Karpas-422 (cell line): ENCODE measurements at regions not wholly inside any gene's neighbourhood (a gene's known extent, or its start where the extent isn't known, plus 50 kb on each side); places are given as distances from the start of the nearest gene placed in this dataset.
A peak's percentile ranks its signal among the peaks of the same experiment; 100 is the strongest.

ENCODE experiments used
- DNase-seq: peaks from one replicate; pipeline ENCODE4 v3.0.0-alpha.2; 2015
- H2AFZ ChIP-seq: fragments of 200-600 bp; sonication (generic); 2 replicates; pipeline ENCODE4 v1.6.1; 2014; ENCODE audit warnings: antibody characterized with exemption, low read length, mixed read lengths
- H3K27ac ChIP-seq: fragments of 200-600 bp; sonication (generic); 2 replicates; pipeline ENCODE4 v1.5.1; 2014; ENCODE audit warnings: mild to moderate bottlenecking, low read length, moderate library complexity
- H3K27me3 ChIP-seq: fragments of 200-600 bp; sonication (generic); 2 replicates; pipeline ENCODE4 v1.6.1; 2014; ENCODE audit warnings: low read length, mixed read lengths
- H3K36me3 ChIP-seq: fragments of 200-600 bp; sonication (generic); 2 replicates; pipeline ENCODE4 v1.6.1; 2014; ENCODE audit warnings: low read length, mixed read lengths; ENCODE audit not compliant: insufficient read depth
- H3K4me1 ChIP-seq: fragments of 200-600 bp; sonication (generic); 2 replicates; pipeline ENCODE4 v1.6.1; 2014; ENCODE audit warnings: mild to moderate bottlenecking, low read length, mixed read lengths
- H3K4me2 ChIP-seq: fragments of 200-600 bp; sonication (generic); 2 replicates; pipeline ENCODE4 v1.6.1; 2014; ENCODE audit warnings: low read length, low read depth, mild to moderate bottlenecking; ENCODE audit not compliant: poor library complexity, severe bottlenecking
- H3K4me3 ChIP-seq: fragments of 200-600 bp; sonication (generic); 2 replicates; pipeline ENCODE4 v1.5.1; 2014; ENCODE audit warnings: mild to moderate bottlenecking, antibody characterized with exemption, low read length, mixed read lengths
- H3K79me2 ChIP-seq: fragments of 200-600 bp; sonication (generic); 2 replicates; pipeline ENCODE4 v1.6.1; 2014; ENCODE audit warnings: mild to moderate bottlenecking, low read length, mixed read lengths
- H3K9ac ChIP-seq: fragments of 200-600 bp; sonication (generic); 2 replicates; pipeline ENCODE4 v1.6.0; 2014; ENCODE audit warnings: low read length
- H3K9me2 ChIP-seq: fragments of 200-600 bp; sonication (generic), shearing (Covaris generic); replicated peaks from 2 replicates; pipeline ENCODE4 v1.6.0; 2014; ENCODE audit warnings: mild to moderate bottlenecking, low read length, moderate library complexity; ENCODE audit not compliant: insufficient read depth
- H3K9me3 ChIP-seq: fragments of 300-700, 200-600 bp; sonication (generic); 2 replicates; pipeline ENCODE4 v1.6.1; 2014; ENCODE audit warnings: low read length, mixed read lengths
- H4K20me1 ChIP-seq: fragments of 200-600 bp; sonication (generic); 2 replicates; pipeline ENCODE4 v1.6.1; 2014; ENCODE audit warnings: mild to moderate bottlenecking, antibody characterized with exemption, low read length, low read depth; ENCODE audit not compliant: insufficient read depth

DNA sequence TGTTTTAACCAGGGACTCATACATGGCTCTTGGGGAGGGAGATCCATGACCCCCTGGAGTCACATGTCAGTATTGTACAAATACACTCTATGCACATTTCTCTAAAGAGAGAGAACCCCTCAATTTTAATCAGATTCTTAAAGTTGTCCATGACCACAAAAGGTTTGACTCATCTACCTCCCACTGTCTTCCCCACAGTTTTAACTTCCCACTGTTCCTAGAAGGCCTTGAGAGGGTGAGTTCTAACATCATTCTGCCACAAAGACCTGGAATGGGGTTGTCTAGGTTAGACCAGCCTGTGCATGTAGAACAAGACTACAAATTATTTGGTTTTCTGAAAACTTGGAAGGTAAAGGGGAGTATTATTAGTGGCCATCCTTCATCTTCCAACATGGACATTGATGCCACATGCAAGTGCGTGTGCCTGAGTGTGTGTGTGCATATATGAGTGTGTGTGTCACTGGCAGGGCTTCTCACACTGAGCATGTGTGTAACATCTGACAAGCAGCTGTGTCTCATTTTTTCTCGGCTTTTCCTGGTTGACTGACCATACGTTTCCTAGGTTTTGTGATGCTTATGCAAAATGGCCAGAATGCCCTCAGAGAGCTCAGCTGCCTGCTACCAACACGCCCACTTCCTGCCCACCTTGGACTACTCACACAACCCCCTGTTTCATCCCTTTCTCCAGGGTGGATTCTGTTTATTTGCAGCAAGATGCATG lies 94.6 kb upstream of the LGALSL start:
- H3K4me2 ChIP-seq, result peak overlapping the region; percentile 47

GRCh38 chr2:64359892-64360657 lies 93.9 kb upstream of the LGALSL start:
- peak; percentile 65 for DNase-seq
- peak overlapping the region; percentile 47 for H3K4me2 ChIP-seq
- no peaks in the 10 kb centered on the region for H3K79me2 ChIP-seq
- H3K36me3 ChIP-seq, result no peaks in the 10 kb centered on the region
- no peak overlapping the region for H3K27ac ChIP-seq
- no peaks in the 10 kb centered on the region for H3K9me3 ChIP-seq
- H3K9me2 ChIP-seq, result no peaks in the 10 kb centered on the region
- no peaks in the 10 kb centered on the region for H4K20me1 ChIP-seq
- H3K4me1 ChIP-seq, result peaks cover 19% of the 10 kb centered on the region
- H3K4me3 ChIP-seq, result peak overlapping the region; percentile 19; the same call in 1 of the 2 replicates
- peak overlapping the region; percentile 10; the same call in 1 of the 2 replicates for H2AFZ ChIP-seq
- H3K9ac ChIP-seq, result peak overlapping the region; percentile 19; the same call in 1 of the 2 replicates
- no peaks in the 10 kb centered on the region for H3K27me3 ChIP-seq

More for the DNA sequence above, 94.6 kb upstream of the LGALSL start:
- Histone ChIP-seq H3K9me2 (no peaks in the 10 kb centered on the region), H2AFZ (peak overlapping the region; percentile 10; the same call in 1 of the 2 replicates), H4K20me1 (no peaks in the 10 kb centered on the region), H3K4me3 (peak overlapping the region; percentile 19; the same call in 1 of the 2 replicates), H3K9ac (peak overlapping the region; percentile 19; the same call in 1 of the 2 replicates), H3K79me2 (no peaks in the 10 kb centered on the region), H3K27me3 (no peaks in the 10 kb centered on the region), H3K4me1 (peaks cover 19% of the 10 kb centered on the region), H3K36me3 (no peaks in the 10 kb centered on the region), H3K9me3 (no peaks in the 10 kb centered on the region), H3K27ac (no peak overlapping the region)
- DNase-seq, result peak; percentile 49

- Histone ChIP-seq H3K4me3 (no peak overlapping the region), H4K20me1 (no peaks in the 10 kb centered on the region), H3K9me3 (no peaks in the 10 kb centered on the region), H3K9ac (no peak overlapping the region), H3K9me2 (no peaks in the 10 kb centered on the region), H3K27me3 (no peaks in the 10 kb centered on the region), H3K4me2 (no peak overlapping the region), H3K79me2 (no peaks in the 10 kb centered on the region), H2AFZ (no peak overlapping the region), H3K36me3 (no peaks in the 10 kb centered on the region), H3K27ac (no peak overlapping the region), H3K4me1 (peaks cover 19% of the 10 kb centered on the region)
- no peak for DNase-seq
These were observed 92.6 kb upstream of the LGALSL start for GRCh38 chr2:64361151-64361938.

DNA sequence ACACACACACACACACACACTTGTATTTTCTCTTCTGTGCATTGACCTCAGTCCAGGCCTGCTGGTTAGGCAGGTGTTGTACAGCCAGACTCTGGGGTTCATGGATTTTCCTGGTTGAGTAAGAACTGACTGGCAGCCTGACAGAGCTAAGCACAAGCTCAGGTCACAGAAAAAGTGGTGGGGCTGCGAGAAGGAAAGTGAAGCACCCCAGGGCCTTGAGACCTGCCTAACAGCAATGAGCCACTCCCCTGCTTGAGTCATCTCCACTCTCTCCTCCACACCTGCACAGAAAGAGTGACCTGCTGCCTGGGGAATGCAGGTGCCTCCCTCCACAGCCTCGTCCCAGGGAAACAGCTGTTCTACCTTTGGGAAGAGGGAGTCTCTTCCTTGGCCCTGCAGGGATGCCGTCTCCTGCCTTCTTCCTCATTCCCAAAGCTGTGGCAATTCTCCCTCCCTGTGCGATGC lies 91.4 kb upstream of the LGALSL start:
- Histone ChIP-seq H3K79me2 (no peaks in the 10 kb centered on the region), H3K4me1 (peaks cover 19% of the 10 kb centered on the region), H3K9ac (no peak overlapping the region), H2AFZ (no peak overlapping the region), H3K36me3 (no peaks in the 10 kb centered on the region), H3K27me3 (no peaks in the 10 kb centered on the region), H3K4me3 (no peak overlapping the region), H3K4me2 (no peak overlapping the region), H4K20me1 (no peaks in the 10 kb centered on the region), H3K9me2 (no peaks in the 10 kb centered on the region), H3K27ac (no peak overlapping the region), H3K9me3 (no peaks in the 10 kb centered on the region)
- no peak for DNase-seq

DNA sequence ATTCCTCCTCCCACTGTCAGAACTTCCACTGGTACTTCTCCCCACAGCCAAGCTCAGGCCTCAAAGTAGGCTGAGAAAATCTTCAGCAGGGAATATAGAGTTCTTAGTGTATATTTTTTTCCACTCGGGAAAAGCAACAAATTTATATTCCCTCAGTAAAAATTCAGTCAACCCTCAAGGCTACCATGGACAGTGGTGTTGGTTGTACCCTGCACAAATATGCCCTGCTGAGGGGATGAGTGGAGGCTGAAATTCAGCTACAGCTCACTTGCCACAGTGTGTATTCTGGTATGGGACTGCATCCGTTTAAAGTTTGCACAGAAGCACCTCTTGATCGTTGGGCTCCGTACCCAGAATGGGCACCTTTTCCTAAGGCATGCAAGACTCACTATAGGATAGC lies 90.8 kb upstream of the LGALSL start:
- H3K4me3 ChIP-seq, result no peak overlapping the region
- no peak overlapping the region for H3K9ac ChIP-seq
- no peak overlapping the region for H3K4me2 ChIP-seq
- H3K4me1 ChIP-seq, result peaks cover 19% of the 10 kb centered on the region
- no peaks in the 10 kb centered on the region for H3K79me2 ChIP-seq
- no peaks in the 10 kb centered on the region for H3K36me3 ChIP-seq
- H4K20me1 ChIP-seq, result no peaks in the 10 kb centered on the region
- H2AFZ ChIP-seq, result no peak overlapping the region
- no peaks in the 10 kb centered on the region for H3K9me2 ChIP-seq
- H3K27ac ChIP-seq, result no peak overlapping the region
- H3K27me3 ChIP-seq, result no peaks in the 10 kb centered on the region
- H3K9me3 ChIP-seq, result no peaks in the 10 kb centered on the region
- DNase-seq, result no peak

DNA sequence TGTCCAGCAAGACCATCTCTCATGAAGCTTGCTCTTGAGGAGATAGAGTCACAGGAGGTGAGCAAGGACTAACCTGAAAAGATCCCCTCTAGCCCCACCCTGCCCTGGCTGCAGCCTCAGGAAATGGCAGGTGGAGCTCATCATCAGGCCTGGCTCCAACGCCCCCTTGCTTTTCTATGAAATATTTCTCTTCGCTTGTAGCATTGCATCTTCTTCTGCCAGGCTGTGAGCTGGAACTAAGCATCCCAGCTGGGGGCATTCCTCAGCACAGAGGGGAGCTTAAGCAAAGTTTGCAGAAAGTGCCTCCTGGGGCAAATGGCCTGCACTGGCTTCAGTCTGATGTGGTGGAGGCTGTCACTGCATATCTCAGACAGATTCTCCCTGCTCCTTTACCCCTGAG lies 90.1 kb upstream of the LGALSL start:
- Histone ChIP-seq H3K36me3 (no peaks in the 10 kb centered on the region), H3K79me2 (no peaks in the 10 kb centered on the region), H3K4me1 (peaks cover 19% of the 10 kb centered on the region), H3K4me3 (no peak overlapping the region), H3K27ac (no peak overlapping the region), H3K9ac (no peak overlapping the region), H4K20me1 (no peaks in the 10 kb centered on the region), H2AFZ (no peak overlapping the region), H3K4me2 (no peak overlapping the region), H3K9me3 (no peaks in the 10 kb centered on the region), H3K27me3 (no peaks in the 10 kb centered on the region), H3K9me2 (no peaks in the 10 kb centered on the region)
- peak; percentile 62 for DNase-seq

DNA sequence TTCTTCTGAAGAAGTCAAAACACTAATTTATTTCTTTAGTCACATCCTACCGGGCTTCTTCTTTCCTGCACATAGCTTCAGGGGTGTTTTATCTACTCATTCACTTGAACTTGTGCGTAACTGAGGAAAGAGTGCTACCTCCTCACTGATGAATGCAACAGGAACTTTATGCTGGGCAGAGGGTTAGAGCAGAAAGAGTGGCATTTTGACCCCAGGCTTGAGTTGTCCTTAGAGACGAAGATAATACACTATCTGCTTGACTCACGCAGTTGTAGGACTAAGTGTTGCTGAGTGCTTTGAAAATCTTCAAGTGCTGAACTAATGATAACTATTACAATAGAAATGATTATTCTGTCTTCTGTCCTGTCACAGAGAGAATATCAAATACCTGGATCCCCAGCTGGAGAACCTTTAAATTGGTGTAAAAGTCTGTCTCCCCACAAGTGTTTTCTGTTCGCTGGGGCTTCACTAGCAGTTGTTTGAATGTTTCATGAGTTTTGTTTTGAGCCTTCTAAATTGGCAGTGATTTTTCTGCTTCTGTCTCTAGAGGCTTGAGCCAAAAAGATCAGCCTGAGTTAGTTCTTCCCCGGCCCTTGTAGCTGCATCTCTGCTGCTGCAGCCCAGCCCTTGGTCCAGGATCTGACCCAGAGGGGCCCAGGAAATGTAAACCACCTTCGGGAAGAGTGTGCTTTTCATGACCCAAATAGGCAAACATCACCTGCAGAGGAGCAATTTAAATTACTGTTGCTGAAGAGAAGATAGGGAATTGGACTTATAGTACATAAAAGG lies 86.3 kb upstream of the LGALSL start:
- no peaks in the 10 kb centered on the region for H3K27me3 ChIP-seq
- H3K9ac ChIP-seq, result no peak overlapping the region
- H3K4me2 ChIP-seq, result no peak overlapping the region
- H3K9me2 ChIP-seq, result no peaks in the 10 kb centered on the region
- no peak overlapping the region for H2AFZ ChIP-seq
- no peaks in the 10 kb centered on the region for H3K9me3 ChIP-seq
- DNase-seq, result no peak
- no peaks in the 10 kb centered on the region for H3K36me3 ChIP-seq
- H3K79me2 ChIP-seq, result no peaks in the 10 kb centered on the region
- no peaks in the 10 kb centered on the region for H3K4me1 ChIP-seq
- H4K20me1 ChIP-seq, result no peaks in the 10 kb centered on the region
- H3K27ac ChIP-seq, result no peak overlapping the region
- no peak overlapping the region for H3K4me3 ChIP-seq
